BLaER1 treated with 17β-estradiol and CSF1 and Interleukin-3, amounts not matched to agents 10 nM and 100 nM (cell line): ENCODE measurements at regions not wholly inside any gene's neighbourhood (a gene's known extent, or its start where the extent isn't known, plus 50 kb on each side); places are given as distances from the start of the nearest gene placed in this dataset.
"Not testable (repeated sequence)": the region's sequence is repeated elsewhere in the genome, so short reads cannot be mapped to it uniquely, and the experiment has no call there.

Source experiments
- H3K27ac ChIP-seq, 11 experiments: shearing (Covaris generic); formaldehyde crosslinking; 2 replicates each; pipeline ENCODE4 v1.8.1; 2022
- H3K27me3 ChIP-seq, 11 experiments: shearing (Covaris generic); formaldehyde crosslinking; 2 replicates each; pipeline ENCODE4 v1.8.1; 2022
- H3K36me3 ChIP-seq, 11 experiments: shearing (Covaris generic); formaldehyde crosslinking; 2 replicates each; pipeline ENCODE4 v1.8.1; 2022
- H3K4me1 ChIP-seq, 10 experiments: shearing (Covaris generic); formaldehyde crosslinking; 2 replicates each; pipeline ENCODE4 v1.8.1; 2022
- H3K4me2 ChIP-seq, 11 experiments: shearing (Covaris generic); formaldehyde crosslinking; 2 replicates each; pipeline ENCODE4 v1.8.1; 2022
- H3K4me3 ChIP-seq, 10 experiments: shearing (Covaris generic); formaldehyde crosslinking; 2 replicates each; pipeline ENCODE4 v1.8.1; 2022
- H3K9ac ChIP-seq, 11 experiments: shearing (Covaris generic); formaldehyde crosslinking; 2 replicates each; pipeline ENCODE4 v1.8.1; 2022
- H3K9me3 ChIP-seq, 11 experiments: shearing (Covaris generic); formaldehyde crosslinking; replicated peaks in 1 of 11; 2 replicates each; pipeline ENCODE4 v1.8.1; 2022
- H4K20me1 ChIP-seq, 11 experiments: shearing (Covaris generic); formaldehyde crosslinking; 2 replicates each; pipeline ENCODE4 v1.8.1; 2022
- Cebpa-rat ChIP-seq, 11 experiments: shearing (Covaris generic); IDR thresholded peaks; 2 replicates each; pipeline ENCODE4 v1.8.1; 2022

DNA sequence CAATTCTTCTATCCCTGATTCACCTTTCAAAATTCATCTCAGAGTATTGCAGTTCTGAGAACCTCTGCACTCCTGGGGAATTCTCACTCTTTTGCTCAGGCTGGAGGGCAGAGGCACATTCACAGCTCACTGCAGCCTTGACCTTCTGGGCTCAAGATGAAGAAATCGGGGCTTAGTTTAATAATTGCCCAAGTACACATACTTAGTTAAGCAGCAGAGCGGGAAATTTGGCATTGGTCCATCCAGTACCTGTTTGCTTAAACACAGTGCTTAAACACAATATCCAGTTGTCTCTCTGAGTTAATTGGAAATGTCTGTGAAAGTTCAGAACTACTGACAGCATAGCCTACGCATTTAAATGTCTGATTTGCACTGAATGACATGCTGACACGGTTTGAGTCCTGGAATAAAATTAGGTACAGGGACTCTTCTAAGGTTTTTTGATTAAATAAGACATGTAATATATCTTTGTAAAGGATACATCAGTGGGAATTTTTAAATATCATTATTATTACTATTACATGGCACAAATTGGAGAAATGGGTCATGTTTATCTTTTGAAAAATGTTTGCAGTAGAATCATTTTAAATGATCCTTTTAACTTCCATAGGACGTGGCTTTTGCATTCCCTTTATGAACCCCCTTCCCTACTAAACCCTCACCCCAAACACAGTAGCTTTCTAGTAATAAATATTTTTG is 337.4 kb downstream of the SRGAP2C start:
- H3K27ac ChIP-seq: no peak overlapping the region
- 0 out of 22 replicates have a peak, but pooled peaks cover 0 to 4% (median 0%) of the 10 kb centered on the region in 11 experiments for H3K36me3 ChIP-seq
- no peaks in the 10 kb centered on the region for H4K20me1 ChIP-seq
- H3K4me3 ChIP-seq: no peak overlapping the region
- peaks cover 24 to 49% (median 28%) of the 10 kb centered on the region in 10 experiments for H3K4me1 ChIP-seq
- H3K27me3 ChIP-seq: no peaks in the 10 kb centered on the region
- TF ChIP-seq Cebpa-rat (IDR thresholded peaks at IDR 0.05): no peak
- no peak overlapping the region for H3K9ac ChIP-seq
- 0 out of 22 replicates have a peak overlapping the region, but pooled peaks of 1 of the 11 experiments have one; percentile 2 for H3K4me2 ChIP-seq
- H3K9me3 ChIP-seq: no peaks in the 10 kb centered on the region

- not testable (repeated sequence) for H3K4me2 ChIP-seq, H3K27ac ChIP-seq, H3K9ac ChIP-seq, H4K20me1 ChIP-seq, H3K36me3 ChIP-seq, H3K27me3 ChIP-seq, H3K4me3 ChIP-seq, H3K9me3 ChIP-seq
- H3K4me1 ChIP-seq: peaks cover 16 to 48% (median 20%) of the 10 kb centered on the region in 10 experiments
These were observed 338.3 kb downstream of the SRGAP2C start for GRCh38 chr1:121523112-121523511.

DNA sequence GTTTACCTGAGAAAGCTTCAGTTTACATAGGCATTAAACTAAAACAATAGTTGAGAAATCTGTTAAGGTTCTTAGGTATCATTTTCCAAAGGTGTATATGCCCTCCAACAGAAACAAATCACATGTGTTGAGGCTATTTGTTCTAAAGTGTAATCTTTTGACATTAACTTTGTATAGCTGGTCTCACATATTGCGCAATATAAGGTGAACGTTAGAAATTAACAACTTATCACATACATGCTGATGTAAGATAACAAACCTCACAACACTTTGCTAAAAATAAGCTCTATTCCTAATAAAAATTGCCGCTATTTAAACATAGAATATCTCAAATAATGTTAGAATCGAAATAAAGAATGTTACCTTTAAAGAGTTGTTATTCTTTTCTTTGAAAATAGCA is 340.6 kb downstream of the SRGAP2C start:
- Histone ChIP-seq H3K27me3 (no peaks in the 10 kb centered on the region), H3K9ac (no peak overlapping the region), H3K9me3 (no peaks in the 10 kb centered on the region), H3K4me3 (no peak overlapping the region), H4K20me1 (no peaks in the 10 kb centered on the region), H3K4me1 (peaks cover 15 to 53% (median 23%) of the 10 kb centered on the region in 10 experiments), H3K27ac (no peak overlapping the region), H3K36me3 (0 out of 22 replicates have a peak, but pooled peaks cover 0 to 4% (median 0%) of the 10 kb centered on the region in 11 experiments), H3K4me2 (no peak overlapping the region)
- TF ChIP-seq Cebpa-rat (IDR thresholded peaks at IDR 0.05): peak in 5 of 11 experiments; percentile 65 to 97 (median 69); a peak in 7 of 22 replicates

- not testable (repeated sequence) for H3K9me3 ChIP-seq, H4K20me1 ChIP-seq, H3K36me3 ChIP-seq, H3K27me3 ChIP-seq
- peak overlapping the region in 1 of 10 experiments; percentile 15; a peak in 1 of 20 replicates for H3K4me3 ChIP-seq
- H3K4me2 ChIP-seq: peak overlapping the region; percentile 50 to 93 (median 80)
- H3K9ac ChIP-seq: peak overlapping the region in 9 of 11 experiments; percentile 1 to 69 (median 47); a peak in 12 of 22 replicates
- H3K4me1 ChIP-seq: peaks cover 15 to 46% (median 27%) of the 10 kb centered on the region in 10 experiments
- H3K27ac ChIP-seq: peak overlapping the region; percentile 38 to 81 (median 65); a peak in 20 of 22 replicates
These were observed 344.2 kb downstream of the SRGAP2C start for GRCh38 chr1:121528958-121529357.

GRCh38 chr1:121530026-121530425 is 345.3 kb downstream of the SRGAP2C start:
- peak overlapping the region; percentile 50 to 93 (median 80) for H3K4me2 ChIP-seq
- H3K4me3 ChIP-seq: 0 out of 20 replicates have a peak overlapping the region, but pooled peaks of 1 of the 10 experiments have one; percentile 11
- H3K9me3 ChIP-seq, H3K27me3 ChIP-seq, H4K20me1 ChIP-seq, H3K36me3 ChIP-seq, H3K9ac ChIP-seq: not testable (repeated sequence)
- peak overlapping the region in 9 of 11 experiments; percentile 38 to 81 (median 70); a peak in 11 of 22 replicates for H3K27ac ChIP-seq
- peaks cover 15 to 42% (median 27%) of the 10 kb centered on the region in 10 experiments for H3K4me1 ChIP-seq

DNA sequence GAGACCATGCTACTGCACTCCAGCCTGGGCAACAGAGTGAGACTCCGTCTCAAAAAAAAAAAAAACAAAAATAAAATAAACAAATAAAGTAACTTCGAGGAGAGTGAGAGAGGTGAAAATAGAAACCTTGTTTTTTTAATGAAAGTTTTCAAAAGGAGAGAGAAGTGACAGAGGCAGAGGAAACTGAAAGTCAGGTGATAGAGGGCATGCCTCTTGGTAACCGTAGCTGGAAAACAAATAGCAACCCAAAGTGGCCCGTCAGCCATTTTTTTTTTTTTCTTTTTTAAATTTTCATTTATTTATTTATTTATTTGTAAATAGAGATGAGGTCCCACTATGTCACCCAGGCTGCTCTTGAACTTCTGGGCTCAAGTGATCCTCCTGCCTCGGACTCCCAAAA is 347.0 kb downstream of the SRGAP2C start:
- not testable (repeated sequence) for H4K20me1 ChIP-seq, H3K27ac ChIP-seq, H3K4me3 ChIP-seq, H3K9ac ChIP-seq, H3K36me3 ChIP-seq, H3K9me3 ChIP-seq, H3K27me3 ChIP-seq, H3K4me2 ChIP-seq
- peaks cover 15 to 42% (median 27%) of the 10 kb centered on the region in 10 experiments for H3K4me1 ChIP-seq

DNA sequence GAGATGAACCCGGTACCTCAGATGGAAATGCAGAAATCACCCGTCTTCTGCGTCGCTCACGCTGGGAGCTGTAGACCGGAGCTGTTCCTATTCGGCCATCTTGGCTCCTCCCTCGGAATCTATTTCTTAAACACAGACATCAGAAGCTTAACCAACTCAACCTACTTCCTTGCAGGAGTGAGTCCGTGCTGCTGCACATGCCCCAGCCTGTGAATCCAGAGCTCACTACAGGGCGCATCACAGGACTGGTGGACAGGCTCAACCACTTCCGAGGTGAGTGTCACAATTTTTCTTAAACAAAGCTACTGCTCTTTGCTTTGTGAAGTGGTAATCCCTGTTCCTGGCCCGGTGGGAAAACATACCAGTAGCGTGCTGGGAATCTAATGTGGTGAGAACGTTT is 353.4 kb downstream of the SRGAP2C start:
- not testable (repeated sequence) for H3K27me3 ChIP-seq, H3K27ac ChIP-seq, H3K9me3 ChIP-seq, H3K4me2 ChIP-seq, H4K20me1 ChIP-seq, H3K4me1 ChIP-seq, H3K4me3 ChIP-seq, H3K9ac ChIP-seq
- peaks cover 0 to 15% (median 0%) of the 10 kb centered on the region in 11 experiments; a peak in 2 of 22 replicates for H3K36me3 ChIP-seq

- Histone ChIP-seq H3K9me3 (no peaks in the 10 kb centered on the region), H3K4me2 (no peak overlapping the region), H3K4me1 (no peaks in the 10 kb centered on the region), H3K36me3 (peaks cover 0 to 15% (median 0%) of the 10 kb centered on the region in 11 experiments; a peak in 2 of 22 replicates), H4K20me1 (no peaks in the 10 kb centered on the region), H3K27ac (no peak overlapping the region), H3K27me3 (no peaks in the 10 kb centered on the region), H3K4me3 (no peak overlapping the region), H3K9ac (no peak overlapping the region)
- TF ChIP-seq Cebpa-rat (IDR thresholded peaks at IDR 0.05): no peak
These were observed 354.3 kb downstream of the SRGAP2C start for GRCh38 chr1:121538943-121539575.

DNA sequence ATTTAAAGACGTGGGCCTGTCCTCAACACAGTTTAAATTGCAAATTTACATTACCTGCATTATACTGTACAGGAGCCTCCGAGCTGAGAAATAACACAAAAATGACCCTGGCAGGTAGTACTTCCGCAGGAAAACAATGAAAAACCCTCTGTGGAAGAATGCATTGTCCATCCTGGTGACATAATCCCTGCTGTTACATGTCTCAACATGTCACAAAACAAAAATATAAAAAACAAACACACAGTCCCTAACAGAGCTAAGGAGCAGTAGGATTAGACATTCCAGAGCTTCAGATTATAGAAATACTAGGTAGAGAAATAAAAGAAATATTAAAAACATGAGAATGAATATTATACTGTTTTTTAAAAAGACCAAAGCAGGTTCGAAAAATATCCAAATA is 359.2 kb downstream of the SRGAP2C start:
- not testable (repeated sequence) for H3K9me3 ChIP-seq, H3K27me3 ChIP-seq, H3K9ac ChIP-seq, H3K4me2 ChIP-seq, H4K20me1 ChIP-seq, H3K27ac ChIP-seq, H3K4me3 ChIP-seq
- Histone ChIP-seq H3K4me1 (peaks cover 0 to 22% (median 0%) of the 10 kb centered on the region in 10 experiments; a peak in 3 of 20 replicates), H3K36me3 (peaks cover 0 to 15% (median 0%) of the 10 kb centered on the region in 11 experiments; a peak in 1 of 22 replicates)
